Gastroesophageal sphincter (tissue), 3 donors: ENCODE measurements at regions not wholly inside any gene's neighbourhood (a gene's known extent, or its start where the extent isn't known, plus 50 kb on each side); places are given as distances from the start of the nearest gene placed in this dataset.

Experiments
- POLR2A ChIP-seq, 2 donors: fragments of 450-650 bp; IDR thresholded peaks; one replicate each; pipeline ENCODE4 v1.6.1; 2017; ENCODE audit warnings: antibody characterized with exemption in 2 of 2, mild to moderate bottlenecking in 2 of 2, moderate library complexity in 1 of 2
- POLR2AphosphoS5 ChIP-seq: sonication (generic); formaldehyde crosslinking; IDR thresholded peaks from one replicate; pipeline ENCODE4 v1.6.1; 2017; ENCODE audit warnings: antibody characterized with exemption
- TF ChIP-seq, protein P1 (sequence below), 4 experiments: fragments of 200-600 bp in 2 of 4; fragments of 450-650 bp in 2 of 4; sonication (generic) in 1 of 4; IDR thresholded peaks; one replicate each; pipeline ENCODE4 v1.5.1; 2017 to 2019; ENCODE audit warnings: antibody characterized with exemption in 4 of 4, mild to moderate bottlenecking in 2 of 4, moderate library complexity in 2 of 4

DNA sequence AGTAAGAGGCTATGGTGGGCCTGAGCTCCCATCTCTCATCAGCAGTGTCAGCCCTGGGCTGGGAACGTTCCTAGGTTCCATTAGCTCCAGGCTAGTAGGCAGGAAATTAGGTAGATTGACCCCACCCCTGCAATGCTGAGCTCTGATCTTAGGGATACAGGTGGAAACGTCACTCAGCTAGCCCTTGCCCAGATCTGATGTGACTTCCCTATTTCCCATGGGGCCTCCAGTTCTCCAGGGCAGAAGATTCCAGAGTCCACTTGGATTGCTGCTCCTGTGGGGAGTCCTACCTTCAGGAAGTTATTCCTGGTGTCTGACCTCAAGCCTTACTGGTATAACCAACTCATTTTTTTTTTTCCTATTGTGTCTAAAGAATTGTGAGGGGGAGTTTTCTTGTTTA is 81.1 kb downstream of the EFNB1 start:
- TF ChIP-seq, protein P1, sequence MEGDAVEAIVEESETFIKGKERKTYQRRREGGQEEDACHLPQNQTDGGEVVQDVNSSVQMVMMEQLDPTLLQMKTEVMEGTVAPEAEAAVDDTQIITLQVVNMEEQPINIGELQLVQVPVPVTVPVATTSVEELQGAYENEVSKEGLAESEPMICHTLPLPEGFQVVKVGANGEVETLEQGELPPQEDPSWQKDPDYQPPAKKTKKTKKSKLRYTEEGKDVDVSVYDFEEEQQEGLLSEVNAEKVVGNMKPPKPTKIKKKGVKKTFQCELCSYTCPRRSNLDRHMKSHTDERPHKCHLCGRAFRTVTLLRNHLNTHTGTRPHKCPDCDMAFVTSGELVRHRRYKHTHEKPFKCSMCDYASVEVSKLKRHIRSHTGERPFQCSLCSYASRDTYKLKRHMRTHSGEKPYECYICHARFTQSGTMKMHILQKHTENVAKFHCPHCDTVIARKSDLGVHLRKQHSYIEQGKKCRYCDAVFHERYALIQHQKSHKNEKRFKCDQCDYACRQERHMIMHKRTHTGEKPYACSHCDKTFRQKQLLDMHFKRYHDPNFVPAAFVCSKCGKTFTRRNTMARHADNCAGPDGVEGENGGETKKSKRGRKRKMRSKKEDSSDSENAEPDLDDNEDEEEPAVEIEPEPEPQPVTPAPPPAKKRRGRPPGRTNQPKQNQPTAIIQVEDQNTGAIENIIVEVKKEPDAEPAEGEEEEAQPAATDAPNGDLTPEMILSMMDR (IDR thresholded peaks at IDR 0.05), result no peak
- TF ChIP-seq POLR2AphosphoS5, result no peak
- no peak for TF ChIP-seq POLR2A (IDR thresholded peaks at IDR 0.05)
